Prostate gland (tissue), 2 donors: ENCODE measurements at regions not wholly inside any gene's neighbourhood (a gene's known extent, or its start where the extent isn't known, plus 50 kb on each side); places are given as distances from the start of the nearest gene placed in this dataset.
"Not testable (repeated sequence)": the region's sequence is repeated elsewhere in the genome, so short reads cannot be mapped to it uniquely, and the experiment has no call there.

Source experiments
- DNase-seq: peaks from one replicate; pipeline ENCODE4 v3.0.0-alpha.2; 2019; ENCODE audit warnings: low spot score
- H3K27ac ChIP-seq, 2 donors: fragments of 200-600 bp; sonication (generic); 2 replicates each; pipeline ENCODE4 v1.5.1; 2017 to 2019
- H3K27me3 ChIP-seq: fragments of 200-600 bp; sonication (generic); replicated peaks from 2 replicates; pipeline ENCODE4 v1.5.1; 2019; ENCODE audit not compliant: insufficient read depth
- H3K36me3 ChIP-seq, 2 donors: fragments of 200-600 bp; sonication (generic); 1 replicate in 1 of 2; 2 replicates in 1 of 2; pipeline versions ENCODE4 v1.5.1 to v1.8.1; 2017 to 2019
- H3K4me1 ChIP-seq: fragments of 200-600 bp; sonication (generic); replicated peaks from 2 replicates; pipeline ENCODE4 v1.5.1; 2019
- H3K4me3 ChIP-seq, 2 donors: fragments of 200-600 bp; sonication (generic); 2 replicates each; pipeline ENCODE4 v1.5.1; 2017 to 2019
- H3K9me3 ChIP-seq: fragments of 200-600 bp; sonication (generic); 2 replicates; pipeline ENCODE4 v1.5.1; 2017
- POLR2A ChIP-seq: fragments of 450-650 bp; IDR thresholded peaks from one replicate; pipeline ENCODE4 v1.6.1; 2016; ENCODE audit warnings: antibody characterized with exemption, mild to moderate bottlenecking
- POLR2AphosphoS5 ChIP-seq: sonication (generic); formaldehyde crosslinking; IDR thresholded peaks from one replicate; pipeline ENCODE4 v1.6.1; 2017; ENCODE audit warnings: antibody characterized with exemption
- WGBS: methylation state at CpG from one replicate; pipeline ENCODE4 v1.1.5; 2018; 5-methylcytosine and 5-hydroxymethylcytosine counted together
- intact Hi-C: fragments of 100-400 bp; cut with DNase I; formaldehyde crosslinking; loops from one replicate; pipeline ENCODE4 v1.14.2; 2022
- TF ChIP-seq, protein P1 (sequence below), 4 experiments: fragments of 200-600 bp in 2 of 4; fragments of 450-650 bp in 2 of 4; sonication (generic) in 2 of 4; IDR thresholded peaks; 1 replicate in 3 of 4; 2 replicates in 1 of 4; pipeline ENCODE4 v1.5.1; 2016 to 2019; ENCODE audit warnings: antibody characterized with exemption in 4 of 4, mild to moderate bottlenecking in 2 of 4, moderate library complexity in 2 of 4

DNA sequence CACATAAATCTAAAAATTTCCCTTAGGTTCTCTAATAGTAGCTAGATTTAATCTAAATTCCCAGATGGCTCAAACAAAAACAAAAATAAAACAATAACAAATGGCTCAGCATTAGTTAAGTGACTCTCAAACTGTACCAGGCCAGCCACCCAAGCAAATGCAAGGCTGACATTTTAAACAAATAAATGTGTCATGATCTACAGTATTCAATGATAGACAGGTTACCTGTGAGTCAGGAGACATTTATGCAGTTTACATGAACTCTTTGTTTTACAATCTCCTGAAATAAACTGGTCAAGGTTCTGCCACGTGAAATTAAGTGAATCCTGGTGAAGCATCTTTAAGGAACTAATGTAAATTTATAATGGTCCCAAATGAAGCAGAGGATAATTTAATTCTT is 580.2 kb upstream of the PTPRD start:
- Histone ChIP-seq H3K27me3 (no peaks in the 10 kb centered on the region), H3K36me3 (no peaks in the 10 kb centered on the region), H3K27ac (no peak overlapping the region), H3K4me1 (no peaks in the 10 kb centered on the region), H3K9me3 (no peaks in the 10 kb centered on the region), H3K4me3 (no peak overlapping the region)
- intact Hi-C loops: no loop called here
- TF ChIP-seq, protein P1, sequence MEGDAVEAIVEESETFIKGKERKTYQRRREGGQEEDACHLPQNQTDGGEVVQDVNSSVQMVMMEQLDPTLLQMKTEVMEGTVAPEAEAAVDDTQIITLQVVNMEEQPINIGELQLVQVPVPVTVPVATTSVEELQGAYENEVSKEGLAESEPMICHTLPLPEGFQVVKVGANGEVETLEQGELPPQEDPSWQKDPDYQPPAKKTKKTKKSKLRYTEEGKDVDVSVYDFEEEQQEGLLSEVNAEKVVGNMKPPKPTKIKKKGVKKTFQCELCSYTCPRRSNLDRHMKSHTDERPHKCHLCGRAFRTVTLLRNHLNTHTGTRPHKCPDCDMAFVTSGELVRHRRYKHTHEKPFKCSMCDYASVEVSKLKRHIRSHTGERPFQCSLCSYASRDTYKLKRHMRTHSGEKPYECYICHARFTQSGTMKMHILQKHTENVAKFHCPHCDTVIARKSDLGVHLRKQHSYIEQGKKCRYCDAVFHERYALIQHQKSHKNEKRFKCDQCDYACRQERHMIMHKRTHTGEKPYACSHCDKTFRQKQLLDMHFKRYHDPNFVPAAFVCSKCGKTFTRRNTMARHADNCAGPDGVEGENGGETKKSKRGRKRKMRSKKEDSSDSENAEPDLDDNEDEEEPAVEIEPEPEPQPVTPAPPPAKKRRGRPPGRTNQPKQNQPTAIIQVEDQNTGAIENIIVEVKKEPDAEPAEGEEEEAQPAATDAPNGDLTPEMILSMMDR (IDR thresholded peaks at IDR 0.05): no peak
- TF ChIP-seq POLR2A (no peak), POLR2AphosphoS5 (no peak)
- 30% methylated on average over 1 of the region's 1 CpG for WGBS
- no peak for DNase-seq

GRCh38 chr9:11194246-11194645 is 581.4 kb upstream of the PTPRD start:
- Histone ChIP-seq H3K36me3 (no peaks in the 10 kb centered on the region), H3K27ac (no peak overlapping the region), H3K9me3 (no peaks in the 10 kb centered on the region), H3K27me3 (no peaks in the 10 kb centered on the region), H3K4me1 (no peaks in the 10 kb centered on the region), H3K4me3 (no peak overlapping the region)
- no peak for DNase-seq
- intact Hi-C loops: no loop called here
- TF ChIP-seq POLR2A: no peak
- TF ChIP-seq, protein P1 (IDR thresholded peaks at IDR 0.05): no peak
- TF ChIP-seq POLR2AphosphoS5: no peak
- WGBS: 94% methylated on average over 1 of the region's 1 CpG

GRCh38 chr9:11196840-11197365 is 584.1 kb upstream of the PTPRD start:
- H3K9me3 ChIP-seq, H3K27ac ChIP-seq, H3K4me1 ChIP-seq, DNase-seq, H3K36me3 ChIP-seq, H3K27me3 ChIP-seq, H3K4me3 ChIP-seq, intact Hi-C loops: not testable (repeated sequence)
- WGBS: 96% methylated on average over 16 of the region's 22 CpGs

GRCh38 chr9:11199335-11199734 is 586.5 kb upstream of the PTPRD start:
- no peaks in the 10 kb centered on the region for H3K36me3 ChIP-seq
- no peaks in the 10 kb centered on the region for H3K4me1 ChIP-seq
- no peak overlapping the region for H3K27ac ChIP-seq
- WGBS: 63% methylated on average over 2 of the region's 2 CpGs
- intact Hi-C loops: no loop called here
- no peaks in the 10 kb centered on the region for H3K9me3 ChIP-seq
- H3K4me3 ChIP-seq: no peak overlapping the region
- TF ChIP-seq POLR2A: no peak
- TF ChIP-seq POLR2AphosphoS5: no peak
- TF ChIP-seq, protein P1 (IDR thresholded peaks at IDR 0.05): no peak
- H3K27me3 ChIP-seq: no peaks in the 10 kb centered on the region
- no peak for DNase-seq

DNA sequence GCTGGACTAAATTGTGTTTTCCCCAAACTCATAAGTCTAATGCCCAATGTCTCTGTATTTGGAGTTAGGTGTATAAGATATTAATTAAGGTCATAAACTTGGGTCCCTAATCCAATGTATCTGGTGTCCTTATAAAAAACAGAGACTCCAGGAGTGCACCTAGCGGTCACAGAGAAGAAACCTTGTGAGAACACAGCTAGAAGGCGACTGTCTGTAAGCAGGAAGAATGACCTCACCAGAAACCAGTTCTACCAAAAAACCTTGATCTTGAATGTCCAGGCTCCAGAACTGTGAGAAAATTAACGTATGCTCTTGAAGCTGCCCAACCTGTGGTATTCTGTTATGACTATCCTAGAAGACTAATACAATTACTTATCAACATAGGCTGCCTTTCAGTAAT is 591.7 kb upstream of the PTPRD start:
- Histone ChIP-seq H3K4me3 (no peak overlapping the region), H3K27ac (no peak overlapping the region), H3K36me3 (no peaks in the 10 kb centered on the region), H3K27me3 (no peaks in the 10 kb centered on the region), H3K9me3 (no peaks in the 10 kb centered on the region), H3K4me1 (no peaks in the 10 kb centered on the region)
- 74% methylated on average over 3 of the region's 3 CpGs for WGBS
- TF ChIP-seq POLR2AphosphoS5: no peak
- TF ChIP-seq, protein P1 (IDR thresholded peaks at IDR 0.05): no peak
- no peak for TF ChIP-seq POLR2A
- no peak for DNase-seq
- intact Hi-C loops: no loop called here
